ENCODE measurements at regions not wholly inside any gene's neighbourhood (a gene's known extent, or its start where the extent isn't known, plus 50 kb on each side); places are given as distances from the start of the nearest gene placed in this dataset.

- no peak for DNase-seq (ENCODE audit: low read depth)
- TF ChIP-seq CTCF (IDR thresholded peaks at IDR 0.05; ENCODE audit: low read depth, low read length, missing control alignments), result no peak
- H3K4me3 ChIP-seq (ENCODE audit: low read depth, low read length), result no peak overlapping the region
Observed at GRCh38 chr11:122007601-122008071, 108.4 kb downstream of the BLID start.

GRCh38 chr11:122004446-122004845, 111.6 kb downstream of the BLID start:
- no peak for DNase-seq (ENCODE audit: low read depth)
- TF ChIP-seq CTCF (IDR thresholded peaks at IDR 0.05; ENCODE audit: low read depth, low read length, missing control alignments), result no peak
- H3K4me3 ChIP-seq (ENCODE audit: low read depth, low read length), result no peak overlapping the region

GRCh38 chr11:122002926-122003325, 113.1 kb downstream of the BLID start:
- DNase-seq (ENCODE audit: low read depth), result no peak
- TF ChIP-seq CTCF (IDR thresholded peaks at IDR 0.05; ENCODE audit: low read depth, low read length, missing control alignments), result no peak
- no peak overlapping the region for H3K4me3 ChIP-seq (ENCODE audit: low read depth, low read length)

- H3K4me3 ChIP-seq (ENCODE audit: low read depth, low read length), result no peak overlapping the region
- TF ChIP-seq CTCF (IDR thresholded peaks at IDR 0.05; ENCODE audit: low read depth, low read length, missing control alignments), result no peak
- no peak for DNase-seq (ENCODE audit: low read depth)
Observed at GRCh38 chr11:122002047-122002446, 114.0 kb downstream of the BLID start.

GRCh38 chr11:121999651-122000050, 116.4 kb downstream of the BLID start:
- H3K4me3 ChIP-seq (ENCODE audit: low read depth, low read length), result no peak overlapping the region
- no peak for TF ChIP-seq CTCF (IDR thresholded peaks at IDR 0.05; ENCODE audit: low read depth, low read length, missing control alignments)
- no peak for DNase-seq (ENCODE audit: low read depth)

GRCh38 chr11:121996574-121996973, 119.4 kb downstream of the BLID start:
- H3K4me3 ChIP-seq (ENCODE audit: low read depth, low read length), result no peak overlapping the region

More at GRCh38 chr11:121996574-121996973, 119.4 kb downstream of the BLID start:
- no peak for TF ChIP-seq CTCF (IDR thresholded peaks at IDR 0.05; ENCODE audit: low read depth, low read length, missing control alignments)
- DNase-seq (ENCODE audit: low read depth), result no peak

All from GM12864 (cell line).